GM12875 (cell line): ENCODE measurements at regions not wholly inside any gene's neighbourhood (a gene's known extent, or its start where the extent isn't known, plus 50 kb on each side); places are given as distances from the start of the nearest gene placed in this dataset.

Experiments
- H3K4me3 ChIP-seq: one replicate; pipeline ENCODE4 v1.5.1; 2011; ENCODE audit warnings: low read depth, low read length, control low read depth
- CTCF ChIP-seq: IDR thresholded peaks from 2 replicates; pipeline ENCODE4 v1.5.1; 2011; ENCODE audit warnings: low read depth, mild to moderate bottlenecking, control low read depth, inconsistent platforms, low read length, moderate library complexity, borderline replicate concordance; ENCODE audit not compliant: insufficient read depth

GRCh38 chr5:4995014-4995413, 145.1 kb upstream of the ADAMTS16 start:
- TF ChIP-seq CTCF, result no peak
- no peak overlapping the region for H3K4me3 ChIP-seq

GRCh38 chr5:5005353-5005752, 134.8 kb upstream of the ADAMTS16 start:
- no peak overlapping the region for H3K4me3 ChIP-seq
- TF ChIP-seq CTCF, result no peak

- no peak for TF ChIP-seq CTCF
- no peak overlapping the region for H3K4me3 ChIP-seq
Measured at GRCh38 chr5:5006548-5006947, 133.6 kb upstream of the ADAMTS16 start.

- no peak overlapping the region for H3K4me3 ChIP-seq
- TF ChIP-seq CTCF, result no peak
Measured at GRCh38 chr5:5009240-5009639, 130.9 kb upstream of the ADAMTS16 start.

GRCh38 chr5:5011151-5011550, 129.0 kb upstream of the ADAMTS16 start:
- no peak overlapping the region for H3K4me3 ChIP-seq
- no peak for TF ChIP-seq CTCF

- no peak for TF ChIP-seq CTCF
- H3K4me3 ChIP-seq, result no peak overlapping the region
Measured at GRCh38 chr5:5014586-5015235, 125.4 kb upstream of the ADAMTS16 start.

- no peak overlapping the region for H3K4me3 ChIP-seq
- TF ChIP-seq CTCF, result no peak
Measured at GRCh38 chr5:5017827-5018577, 122.1 kb upstream of the ADAMTS16 start.
